HG02981 (cell line): ENCODE measurements at regions not wholly inside any gene's neighbourhood (a gene's known extent, or its start where the extent isn't known, plus 50 kb on each side); places are given as distances from the start of the nearest gene placed in this dataset.

Source experiments
- ATAC-seq: cut with Tn5 transposase; IDR thresholded peaks from one replicate; pipeline ENCODE4 v1.9.1; 2021; ENCODE audit warnings: mild to moderate bottlenecking, moderate library complexity; ENCODE audit not compliant: unreplicated experiment

- ATAC-seq, result no peak
Observed at GRCh38 chr6:56771189-56771588, 128.5 kb upstream of the DST start.

DNA sequence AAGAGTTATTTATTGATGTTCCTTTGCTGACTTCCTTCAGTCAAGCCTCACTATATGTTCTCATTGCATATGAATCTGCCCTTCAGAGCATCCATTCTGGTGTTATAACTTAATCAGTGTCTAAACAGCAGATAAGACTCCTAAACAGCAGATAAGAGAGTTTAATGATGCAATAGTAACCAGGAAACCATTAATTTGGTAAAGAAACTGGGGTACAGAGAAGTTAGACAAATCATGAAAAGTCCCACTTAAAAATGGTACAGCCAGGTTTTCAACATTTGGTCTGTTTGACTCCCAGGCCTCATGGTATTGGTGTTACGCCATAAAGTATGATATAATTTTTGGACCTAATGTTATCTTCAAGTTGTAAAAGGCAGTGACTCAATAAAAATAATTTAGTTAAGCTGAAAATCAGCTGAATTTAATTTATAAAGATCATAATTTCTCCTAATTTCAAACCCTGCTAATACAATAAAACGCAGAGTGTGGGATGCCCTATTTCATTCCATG lies 127.4 kb upstream of the DST start:
- no peak for ATAC-seq

- ATAC-seq, result no peak
Observed at GRCh38 chr6:56767892-56768531, 125.3 kb upstream of the DST start.

GRCh38 chr6:56767435-56767834 lies 124.7 kb upstream of the DST start:
- no peak for ATAC-seq

GRCh38 chr6:56766806-56767178 lies 124.1 kb upstream of the DST start:
- peak; percentile 74 for ATAC-seq

- no peak for ATAC-seq
Observed at GRCh38 chr6:56766139-56766805, 123.6 kb upstream of the DST start.

DNA sequence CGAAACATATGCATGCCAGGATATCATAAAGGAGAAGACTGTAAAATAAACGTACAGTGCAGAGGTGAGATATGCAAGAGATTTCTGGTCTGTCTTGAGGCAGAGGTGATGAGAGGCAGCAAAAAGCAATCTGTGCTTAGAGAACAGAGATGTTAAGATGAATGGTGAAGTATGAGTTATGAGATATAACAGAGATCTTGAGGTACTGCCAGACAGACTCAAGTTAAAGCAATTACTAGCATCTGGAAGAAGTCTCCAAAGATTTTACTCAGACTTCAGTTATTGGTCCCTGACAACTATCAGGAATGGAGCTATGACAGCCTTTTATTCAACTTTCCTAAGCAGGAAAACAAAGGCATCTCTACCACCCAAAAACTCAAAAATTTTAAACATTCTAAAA lies 122.8 kb upstream of the DST start:
- ATAC-seq, result no peak

DNA sequence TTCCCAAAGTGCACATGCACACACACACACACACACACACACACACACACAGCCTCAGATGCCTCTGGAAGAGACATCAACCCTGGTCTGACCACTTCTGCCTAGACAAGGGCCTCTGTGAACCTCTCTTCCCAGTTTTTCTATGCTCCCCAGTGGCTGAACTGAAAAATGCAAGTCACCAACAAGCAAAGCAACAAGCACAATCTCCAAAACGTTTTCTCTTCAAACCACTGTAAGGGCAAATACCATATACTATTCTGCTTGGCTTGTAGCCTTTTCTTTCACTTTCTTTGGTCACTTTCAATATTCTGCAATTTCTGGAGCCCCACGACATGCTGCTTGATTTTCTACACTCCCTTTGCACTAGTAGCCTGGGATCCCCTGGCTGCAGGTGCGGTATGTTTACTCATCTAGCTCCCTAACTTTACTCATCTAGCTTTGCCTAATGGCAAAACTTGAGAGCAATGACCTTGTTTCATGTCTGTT lies 121.4 kb upstream of the DST start:
- ATAC-seq, result peak; percentile 40

DNA sequence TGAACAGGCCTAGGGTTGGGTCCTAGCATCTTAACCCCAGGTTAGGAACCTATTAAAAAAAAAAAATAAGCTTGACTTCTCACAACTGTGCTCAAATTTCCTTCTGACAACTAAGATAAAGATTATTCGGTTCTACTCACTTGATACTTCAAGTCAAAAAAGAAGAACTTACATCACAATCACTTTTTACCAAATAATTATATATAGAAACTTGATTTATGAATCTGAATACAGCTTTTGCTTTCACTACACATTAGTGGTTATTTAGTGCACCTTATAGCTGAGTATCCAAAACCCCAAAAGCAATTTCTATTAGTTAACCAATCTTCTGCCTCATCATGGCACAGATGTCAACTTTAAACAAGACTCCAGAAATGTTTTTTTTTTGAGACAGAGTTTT lies 119.0 kb upstream of the DST start:
- ATAC-seq, result no peak

DNA sequence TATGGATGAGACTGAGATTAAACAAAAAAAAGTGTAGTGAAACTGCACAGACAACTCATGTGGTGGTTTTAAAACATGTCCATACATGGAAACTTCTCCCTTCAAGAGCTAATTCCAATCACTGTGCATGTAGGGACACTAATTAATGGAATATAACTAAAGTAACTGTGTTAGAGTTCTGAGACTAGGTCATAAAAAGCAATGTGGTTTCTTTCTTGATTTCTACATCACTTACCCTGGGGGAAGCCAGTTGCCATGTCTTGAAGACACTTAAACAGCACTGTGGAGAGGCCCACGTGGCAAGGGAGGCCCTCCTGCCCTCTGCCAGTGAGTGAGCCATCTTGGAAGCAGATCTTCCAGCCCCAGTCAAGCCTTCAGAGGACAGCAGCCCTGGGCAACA lies 118.2 kb upstream of the DST start:
- ATAC-seq, result no peak

DNA sequence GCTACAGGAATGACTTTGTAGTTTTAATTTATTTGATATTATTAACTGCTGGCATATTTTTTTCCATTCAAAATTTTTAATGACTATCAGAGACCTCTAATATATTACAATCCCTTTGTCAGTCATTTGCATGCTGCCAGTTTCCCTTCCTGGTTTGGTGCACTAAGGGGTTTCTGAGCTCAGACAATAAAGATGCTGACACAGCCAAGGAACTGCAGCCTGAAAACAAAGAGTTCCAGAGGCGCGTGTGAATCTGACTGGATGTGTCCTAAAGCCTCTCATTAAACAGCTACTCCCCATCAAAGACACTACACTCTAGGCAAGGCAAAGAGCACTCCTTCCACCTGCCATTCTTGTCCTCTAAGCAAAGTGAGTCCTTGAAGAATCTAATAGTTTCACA lies 116.8 kb upstream of the DST start:
- ATAC-seq, result no peak

GRCh38 chr6:56758553-56758952 lies 115.9 kb upstream of the DST start:
- no peak for ATAC-seq

DNA sequence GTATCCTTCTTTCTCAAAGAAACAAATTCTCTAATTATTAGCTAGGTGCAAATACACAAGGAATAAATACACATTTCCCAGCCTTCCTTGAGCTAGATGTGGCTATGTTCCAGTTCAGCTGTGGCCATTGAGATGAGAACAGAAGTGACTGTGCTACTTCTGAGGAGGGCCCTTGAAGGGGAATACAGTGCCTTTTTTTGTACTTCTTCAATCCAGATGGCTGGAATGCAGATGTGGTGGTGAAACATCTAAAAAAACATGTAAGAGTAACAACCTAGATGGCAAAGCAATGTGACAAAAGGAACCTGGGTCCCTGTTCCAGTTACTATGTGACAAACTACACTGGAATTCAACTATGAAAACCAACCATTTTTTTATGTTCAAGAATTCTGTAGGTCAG lies 115.4 kb upstream of the DST start:
- no peak for ATAC-seq

GRCh38 chr6:56757588-56757984 lies 114.9 kb upstream of the DST start:
- ATAC-seq, result no peak

GRCh38 chr6:56756791-56757587 lies 114.3 kb upstream of the DST start:
- no peak for ATAC-seq

- no peak for ATAC-seq
Observed at GRCh38 chr6:56756219-56756789, 113.6 kb upstream of the DST start.

DNA sequence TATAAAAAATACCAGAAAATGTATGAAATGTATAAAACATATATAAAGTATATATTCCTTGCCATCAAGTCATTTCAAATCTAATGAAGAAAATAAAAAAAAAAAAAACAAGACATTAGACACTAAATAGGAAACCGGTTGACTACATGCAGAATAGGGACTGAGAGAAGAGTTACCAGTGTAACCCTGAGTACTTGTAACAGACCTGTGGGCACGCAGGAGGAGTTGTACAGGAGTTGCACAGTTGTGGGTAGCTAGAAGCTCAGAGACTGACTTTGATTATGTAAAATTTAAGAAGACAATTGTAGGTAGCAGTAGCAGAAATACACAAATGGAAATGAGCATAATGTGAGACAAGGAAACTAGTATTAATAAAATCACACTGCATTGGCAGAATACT lies 112.4 kb upstream of the DST start:
- no peak for ATAC-seq

DNA sequence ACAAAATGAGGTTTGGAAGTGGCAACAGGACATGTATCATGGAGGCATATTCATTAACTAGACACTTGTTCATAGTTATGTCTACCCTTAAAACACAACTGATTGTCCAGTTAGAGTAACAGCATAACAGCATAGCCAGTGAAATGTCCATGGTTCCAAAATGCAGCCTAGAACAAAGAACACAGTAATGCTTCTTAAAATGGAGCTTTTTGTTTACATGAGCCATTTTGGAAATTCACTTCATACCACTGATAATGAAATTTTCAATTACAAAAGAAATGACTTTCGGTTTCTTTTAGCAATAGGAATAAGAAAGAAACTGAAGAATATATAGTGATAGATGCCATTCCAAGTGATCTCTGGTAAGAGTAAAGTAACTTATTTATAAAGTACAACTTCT lies 111.1 kb upstream of the DST start:
- no peak for ATAC-seq

GRCh38 chr6:56752534-56752933 lies 109.8 kb upstream of the DST start:
- ATAC-seq, result no peak

DNA sequence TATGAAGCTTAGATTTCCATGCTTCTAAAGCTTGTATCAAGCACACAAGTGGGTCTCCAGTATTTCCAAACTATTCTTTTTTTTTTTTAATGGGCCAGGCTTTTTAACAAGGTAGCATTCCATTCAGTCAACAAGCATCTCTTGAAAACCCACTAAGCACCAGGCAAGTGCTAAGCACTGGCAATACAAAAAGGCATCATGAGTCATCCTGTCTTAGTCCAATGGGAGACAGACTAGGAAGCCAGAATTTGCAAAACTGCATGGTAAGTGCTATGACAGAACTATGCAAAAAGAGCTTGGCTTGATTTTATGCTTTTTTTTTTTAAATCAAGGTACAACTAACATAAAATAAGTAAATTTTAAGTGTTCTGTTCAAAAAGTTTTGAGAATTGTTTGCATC lies 109.3 kb upstream of the DST start:
- ATAC-seq, result no peak

GRCh38 chr6:56751604-56752003 lies 108.9 kb upstream of the DST start:
- ATAC-seq, result no peak

DNA sequence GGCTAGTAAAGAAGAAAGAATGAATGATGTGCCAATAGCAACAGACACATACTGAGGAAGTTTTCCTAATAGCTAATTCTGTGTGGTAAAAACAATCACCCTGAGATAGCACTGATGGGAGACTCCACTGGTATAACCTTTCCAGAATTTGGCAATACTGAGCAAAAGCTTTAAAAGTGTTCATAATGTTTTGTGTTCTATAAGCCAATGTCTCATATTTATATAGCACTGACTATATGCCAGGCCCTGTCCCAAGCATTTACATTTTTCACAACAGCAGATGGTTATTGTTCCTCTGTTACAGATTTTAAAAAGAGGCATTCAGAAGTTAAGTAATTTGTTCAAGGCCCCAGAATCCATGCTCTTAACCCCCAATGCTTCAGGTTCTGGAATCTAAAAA lies 108.0 kb upstream of the DST start:
- ATAC-seq, result no peak
